GM23338 (cell line): ENCODE measurements at regions not wholly inside any gene's neighbourhood (a gene's known extent, or its start where the extent isn't known, plus 50 kb on each side); places are given as distances from the start of the nearest gene placed in this dataset.

Experiments
- CREB1 ChIP-seq: fragments of 250-450 bp; sonication (Bioruptor Pico); IDR thresholded peaks from 2 replicates; pipeline ENCODE4 v1.5.0; 2020; ENCODE audit warnings: low read depth, mild to moderate bottlenecking, moderate library complexity
- ETS1 ChIP-seq: IDR thresholded peaks from 2 replicates; pipeline ENCODE4 v1.6.1; 2016; ENCODE audit warnings: antibody characterized with exemption
- EZH2 ChIP-seq: fragments of 200-600 bp; sonication (generic); IDR thresholded peaks from one replicate; pipeline ENCODE4 v1.8.0; 2017; ENCODE audit warnings: antibody characterized with exemption, mild to moderate bottlenecking, low read depth; ENCODE audit not compliant: unreplicated experiment
- EZH2phosphoT487 ChIP-seq: fragments of 200-600 bp; sonication (generic); IDR thresholded peaks from one replicate; pipeline ENCODE4 v1.8.1; 2018; ENCODE audit warnings: antibody characterized with exemption; ENCODE audit not compliant: unreplicated experiment
- JUNB ChIP-seq: IDR thresholded peaks from one replicate; pipeline ENCODE4 v1.6.1; 2016; ENCODE audit warnings: antibody characterized with exemption; ENCODE audit not compliant: unreplicated experiment
- NANOG ChIP-seq: IDR thresholded peaks from 2 replicates; pipeline ENCODE4 v1.6.1; 2016; ENCODE audit warnings: antibody characterized with exemption, borderline replicate concordance
- POLR2AphosphoS5 ChIP-seq: IDR thresholded peaks from 2 replicates; pipeline ENCODE4 v1.6.1; 2016; ENCODE audit warnings: antibody characterized with exemption, low read depth
- REST ChIP-seq: IDR thresholded peaks from one replicate; pipeline ENCODE4 v1.6.1; 2018; ENCODE audit warnings: antibody characterized with exemption; ENCODE audit not compliant: unreplicated experiment
- STAT1 ChIP-seq: IDR thresholded peaks from one replicate; pipeline ENCODE4 v1.6.1; 2016; ENCODE audit warnings: antibody characterized with exemption; ENCODE audit not compliant: unreplicated experiment
- ZNF114 ChIP-seq: fragments of 250-450 bp; sonication (Bioruptor Pico); IDR thresholded peaks from 2 replicates; pipeline ENCODE4 v1.5.0; 2020; ENCODE audit warnings: mild to moderate bottlenecking, moderate library complexity
- ZNF331 ChIP-seq: fragments of 250-450 bp; sonication (Bioruptor Pico); IDR thresholded peaks from 2 replicates; pipeline ENCODE4 v1.5.0; 2020; ENCODE audit warnings: low read depth, mild to moderate bottlenecking, moderate library complexity
- TF ChIP-seq, protein P1 (sequence below), 2 experiments: fragments of 200-600 bp in 1 of 2; sonication (generic) in 1 of 2; conservative IDR thresholded peaks; 2 replicates each; pipeline versions ENCODE4 v1.5.1 to v1.6.1; 2016 to 2017; ENCODE audit warnings: antibody characterized with exemption in 2 of 2, low read depth in 2 of 2, mild to moderate bottlenecking in 2 of 2, moderate library complexity in 1 of 2

GRCh38 chr20:47863981-47864380 is 78.7 kb upstream of the SULF2 start:
- TF ChIP-seq, protein P1, sequence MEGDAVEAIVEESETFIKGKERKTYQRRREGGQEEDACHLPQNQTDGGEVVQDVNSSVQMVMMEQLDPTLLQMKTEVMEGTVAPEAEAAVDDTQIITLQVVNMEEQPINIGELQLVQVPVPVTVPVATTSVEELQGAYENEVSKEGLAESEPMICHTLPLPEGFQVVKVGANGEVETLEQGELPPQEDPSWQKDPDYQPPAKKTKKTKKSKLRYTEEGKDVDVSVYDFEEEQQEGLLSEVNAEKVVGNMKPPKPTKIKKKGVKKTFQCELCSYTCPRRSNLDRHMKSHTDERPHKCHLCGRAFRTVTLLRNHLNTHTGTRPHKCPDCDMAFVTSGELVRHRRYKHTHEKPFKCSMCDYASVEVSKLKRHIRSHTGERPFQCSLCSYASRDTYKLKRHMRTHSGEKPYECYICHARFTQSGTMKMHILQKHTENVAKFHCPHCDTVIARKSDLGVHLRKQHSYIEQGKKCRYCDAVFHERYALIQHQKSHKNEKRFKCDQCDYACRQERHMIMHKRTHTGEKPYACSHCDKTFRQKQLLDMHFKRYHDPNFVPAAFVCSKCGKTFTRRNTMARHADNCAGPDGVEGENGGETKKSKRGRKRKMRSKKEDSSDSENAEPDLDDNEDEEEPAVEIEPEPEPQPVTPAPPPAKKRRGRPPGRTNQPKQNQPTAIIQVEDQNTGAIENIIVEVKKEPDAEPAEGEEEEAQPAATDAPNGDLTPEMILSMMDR (conservative IDR thresholded peaks at IDR 0.05; ENCODE audit: low read depth in 2 of 2), result no peak
- no peak for TF ChIP-seq JUNB
- no peak for TF ChIP-seq EZH2
- no peak for TF ChIP-seq POLR2AphosphoS5
- TF ChIP-seq REST, result no peak
- no peak for TF ChIP-seq EZH2phosphoT487
- no peak for TF ChIP-seq STAT1
- no peak for TF ChIP-seq CREB1 (CRISPR knock-in tag)
- no peak for TF ChIP-seq ETS1
- TF ChIP-seq ZNF331, result no peak
- TF ChIP-seq ZNF114 (CRISPR knock-in tag), result no peak
- no peak for TF ChIP-seq NANOG
